Activated B cell treated with CpG ODN at 0.5 μM for 24 hours (primary cell): ENCODE measurements at regions not wholly inside any gene's neighbourhood (a gene's known extent, or its start where the extent isn't known, plus 50 kb on each side); places are given as distances from the start of the nearest gene placed in this dataset.

Experiments used
- ATAC-seq: fragments of 200-7000 bp; cut with Tn5 transposase; one replicate; pipeline ENCODE4 v1.10.0; 2021; ENCODE audit warnings: low read depth, mild to moderate bottlenecking, moderate library complexity
- CTCF ChIA-PET: fragments of 350-600 bp; sonication (Branson Sonifier 250); formaldehyde crosslinking; loops from one replicate; lab custom pipeline; 2021; ENCODE audit warnings: antibody characterized with exemption; lab: Charles Lee
- POLR2A ChIA-PET: fragments of 350-600 bp; sonication (Branson Sonifier 250); formaldehyde crosslinking; loops from one replicate; lab custom pipeline; 2021; ENCODE audit warnings: antibody characterized with exemption; lab: Charles Lee
- DNase-seq: peaks from one replicate; pipeline ENCODE4 v3.0.0; 2022
- H3K27ac Mint-ChIP-seq: one replicate; pipeline ENCODE4 v1.8.0; 2020; ENCODE audit warnings: mixed read lengths
- H3K27me3 Mint-ChIP-seq: one replicate; pipeline ENCODE4 v1.8.0; 2021; ENCODE audit warnings: mixed read lengths
- H3K36me3 Mint-ChIP-seq: one replicate; pipeline ENCODE4 v1.8.0; 2021; ENCODE audit warnings: low read depth, mixed read lengths
- H3K4me1 Mint-ChIP-seq: one replicate; pipeline ENCODE4 v1.8.0; 2021; ENCODE audit warnings: mixed read lengths
- H3K4me3 Mint-ChIP-seq: one replicate; pipeline ENCODE4 v1.8.0; 2020; ENCODE audit warnings: mild to moderate bottlenecking, mixed read lengths
- H3K9me3 Mint-ChIP-seq: one replicate; pipeline ENCODE4 v1.8.0; 2020; ENCODE audit warnings: mixed read lengths
- CTCF ChIP-seq: fragments of 200-600 bp; IDR thresholded peaks from one replicate; pipeline ENCODE4 v1.8.0; 2022; ENCODE audit warnings: antibody characterized with exemption, mild to moderate bottlenecking
- intact Hi-C: fragments of 100-400 bp; cut with micrococcal nuclease; formaldehyde crosslinking; loops from one replicate; pipeline ENCODE4 v1.15.1; 2024

DNA sequence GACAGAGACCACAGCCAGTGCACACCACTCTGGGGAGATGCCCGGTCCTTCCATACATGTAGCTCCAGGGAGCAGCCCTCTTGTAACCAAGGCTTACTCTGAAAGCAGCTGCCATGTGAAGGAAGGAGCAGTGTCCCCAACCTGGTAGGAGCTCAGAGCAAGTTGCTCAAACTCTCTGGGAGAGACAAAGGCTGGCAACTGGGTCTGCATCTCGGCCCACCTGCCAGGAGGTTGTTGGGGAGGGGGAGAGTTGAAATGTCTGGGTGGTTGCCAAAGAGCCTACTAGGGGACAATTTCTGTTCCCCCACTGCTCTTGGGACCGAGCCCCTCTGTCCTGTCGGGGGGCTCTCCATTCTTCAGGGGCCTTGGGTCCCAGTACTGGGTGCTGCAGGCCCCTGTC lies 309.9 kb downstream of the TLE3 start:
- H3K4me3 Mint-ChIP-seq = no peak overlapping the region
- H3K4me1 Mint-ChIP-seq = peaks cover 3% of the 10 kb centered on the region
- ATAC-seq (no peak), DNase-seq (no peak)
- H3K36me3 Mint-ChIP-seq = no peaks in the 10 kb centered on the region
- peaks cover 7% of the 10 kb centered on the region for H3K9me3 Mint-ChIP-seq
- ChIA-PET CTCF (no interaction called here), POLR2A (no interaction called here)
- H3K27ac Mint-ChIP-seq = no peak overlapping the region
- intact Hi-C loops = no loop called here
- TF ChIP-seq CTCF = no peak
- H3K27me3 Mint-ChIP-seq = peaks cover 30% of the 10 kb centered on the region

DNA sequence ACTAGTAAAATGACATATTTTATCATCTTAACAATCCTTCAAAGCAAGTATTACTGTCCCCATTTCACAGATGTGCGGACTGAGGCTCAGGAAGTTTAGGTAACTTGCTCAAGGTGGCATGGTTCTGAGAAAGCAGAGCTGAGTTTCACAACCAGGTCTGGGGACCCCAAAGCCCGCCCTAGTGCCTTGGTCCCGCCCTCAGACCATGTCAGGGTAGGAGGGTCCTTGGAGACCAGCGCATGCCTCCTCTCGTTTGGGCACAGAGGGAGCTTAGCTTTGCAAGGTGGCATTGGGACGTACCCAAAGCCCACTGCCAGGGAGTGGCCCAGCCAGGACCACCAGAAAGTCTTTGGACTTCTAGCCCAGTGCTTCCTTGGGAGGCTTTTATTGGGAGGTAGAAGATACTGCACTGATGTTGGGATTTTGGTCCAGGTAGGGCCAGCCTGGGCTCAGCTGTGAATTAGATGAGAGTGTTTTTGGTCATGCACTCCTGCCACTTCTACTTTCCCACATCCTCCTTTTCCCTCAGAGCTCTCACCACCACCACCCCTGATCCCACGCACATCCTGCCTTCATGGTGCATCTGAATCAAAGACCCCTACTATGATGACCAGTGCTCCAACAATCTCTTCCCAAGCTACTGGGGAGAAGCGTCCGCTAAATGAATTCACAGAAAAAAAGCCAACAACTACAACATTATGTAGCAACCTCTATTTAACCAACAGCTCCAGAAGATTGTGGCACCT lies 307.9 kb downstream of the TLE3 start:
- H3K4me3 Mint-ChIP-seq = no peak overlapping the region
- intact Hi-C loops = no loop called here
- H3K36me3 Mint-ChIP-seq = no peaks in the 10 kb centered on the region
- ChIA-PET CTCF (no interaction called here), POLR2A (no interaction called here)
- TF ChIP-seq CTCF = no peak
- no peak for DNase-seq
- H3K4me1 Mint-ChIP-seq = no peaks in the 10 kb centered on the region
- H3K27ac Mint-ChIP-seq = no peak overlapping the region
- no peak for ATAC-seq
- peaks cover 29% of the 10 kb centered on the region for H3K27me3 Mint-ChIP-seq
- H3K9me3 Mint-ChIP-seq = peaks cover 7% of the 10 kb centered on the region

DNA sequence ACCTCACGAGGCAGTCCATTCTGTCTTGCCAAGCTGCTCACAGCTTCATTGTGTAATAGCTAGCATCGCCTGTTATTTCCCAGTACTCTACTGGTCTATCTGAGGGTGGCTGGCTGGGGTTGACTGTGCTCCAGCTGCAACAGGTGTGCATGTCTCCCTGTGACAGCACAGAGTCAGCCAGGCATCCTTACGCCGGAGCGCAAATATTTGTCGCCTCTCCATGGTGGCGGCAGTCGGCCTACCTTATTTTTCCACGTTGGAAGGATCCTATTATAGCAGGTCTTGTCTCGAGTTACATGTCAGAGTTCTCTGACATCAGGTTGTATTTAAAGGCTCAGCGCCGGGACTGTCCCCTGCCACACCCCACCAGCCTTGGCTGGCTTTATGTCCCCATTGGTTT lies 307.1 kb downstream of the TLE3 start:
- ChIA-PET POLR2A (interaction anchor here (0.6 kb wide), 1 partner anchor 15 kb away, joined by 4 read pairs; no protein-coding TSS in a partner anchor), CTCF (no interaction called here)
- no peak for DNase-seq
- H3K4me3 Mint-ChIP-seq = no peak overlapping the region
- ATAC-seq = no peak
- TF ChIP-seq CTCF = no peak
- no peaks in the 10 kb centered on the region for H3K4me1 Mint-ChIP-seq
- peaks cover 7% of the 10 kb centered on the region for H3K9me3 Mint-ChIP-seq
- no peaks in the 10 kb centered on the region for H3K36me3 Mint-ChIP-seq
- intact Hi-C loops = no loop called here
- peaks cover 25% of the 10 kb centered on the region for H3K27me3 Mint-ChIP-seq
- H3K27ac Mint-ChIP-seq = no peak overlapping the region

DNA sequence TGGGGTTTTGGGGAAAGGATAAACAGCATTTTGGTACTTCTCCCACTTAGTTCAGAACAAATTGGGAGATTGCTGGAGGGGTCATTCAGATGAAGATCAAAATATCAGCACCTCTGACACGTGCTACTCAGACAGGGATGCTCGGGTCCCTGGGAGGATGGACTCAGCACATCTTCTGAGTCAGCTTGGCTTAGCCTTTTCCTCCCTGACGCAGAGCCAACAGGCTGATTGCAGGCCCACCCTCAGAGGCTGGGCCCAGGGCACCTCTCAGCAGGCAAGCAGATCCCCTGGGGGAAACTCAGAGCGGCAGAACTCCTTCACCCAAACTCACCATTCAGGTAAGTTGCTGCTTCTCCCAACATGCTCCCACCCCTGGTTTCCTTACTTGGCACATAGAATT lies 304.9 kb downstream of the TLE3 start:
- no peak for TF ChIP-seq CTCF
- intact Hi-C loops = no loop called here
- ChIA-PET POLR2A (no interaction called here), CTCF (no interaction called here)
- Mint-ChIP-seq H3K4me3 (no peak overlapping the region), H3K27ac (no peak overlapping the region), H3K4me1 (no peaks in the 10 kb centered on the region), H3K27me3 (peaks cover 11% of the 10 kb centered on the region), H3K36me3 (no peaks in the 10 kb centered on the region), H3K9me3 (peaks cover 7% of the 10 kb centered on the region)
- ATAC-seq (no peak), DNase-seq (no peak)

DNA sequence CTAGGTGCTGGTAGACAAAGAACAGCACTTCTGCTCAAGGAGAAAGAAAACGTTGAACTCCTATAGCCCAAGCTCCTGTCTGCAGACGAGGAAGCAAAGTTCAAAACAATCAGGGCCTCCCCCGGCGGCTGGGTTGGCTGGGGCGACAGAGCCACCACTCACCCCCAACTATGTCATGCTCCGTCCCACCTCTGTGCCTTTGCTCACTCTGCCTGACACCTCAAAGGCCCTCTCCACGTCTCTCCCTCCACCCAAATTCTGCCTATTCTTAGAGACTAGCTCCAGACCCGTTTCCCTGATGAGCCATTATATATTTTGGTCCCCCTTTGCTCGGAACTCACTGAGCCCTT lies 304.3 kb downstream of the TLE3 start:
- Mint-ChIP-seq H3K9me3 (peaks cover 7% of the 10 kb centered on the region), H3K4me1 (no peaks in the 10 kb centered on the region), H3K4me3 (no peak overlapping the region), H3K36me3 (no peaks in the 10 kb centered on the region), H3K27me3 (peaks cover 11% of the 10 kb centered on the region), H3K27ac (no peak overlapping the region)
- ChIA-PET CTCF (no interaction called here), POLR2A (no interaction called here)
- DNase-seq (no peak), ATAC-seq (no peak)
- no peak for TF ChIP-seq CTCF
- intact Hi-C loops = no loop called here
